Sigmoid colon (tissue), 6 donors: ENCODE measurements at regions not wholly inside any gene's neighbourhood (a gene's known extent, or its start where the extent isn't known, plus 50 kb on each side); places are given as distances from the start of the nearest gene placed in this dataset.

Experiments used
- DNase-seq: peaks from one replicate; pipeline ENCODE4 v3.0.0-alpha.2; 2019
- H3K27ac ChIP-seq, 4 donors: fragments of 200-600 bp; sonication (generic); one replicate each; pipeline ENCODE4 v1.5.1; 2016 to 2019; ENCODE audit warnings: mild to moderate bottlenecking in 1 of 4
- H3K27me3 ChIP-seq, 3 donors: fragments of 200-600 bp; sonication (generic); one replicate each; pipeline ENCODE4 v1.5.1; 2019; ENCODE audit warnings: mild to moderate bottlenecking in 1 of 3
- H3K36me3 ChIP-seq, 4 donors: fragments of 200-600 bp; sonication (generic); one replicate each; pipeline ENCODE4 v1.5.1; 2016 to 2019
- H3K4me1 ChIP-seq, 4 donors: fragments of 200-600 bp; sonication (generic); one replicate each; pipeline ENCODE4 v1.5.1; 2017 to 2019
- H3K4me3 ChIP-seq, 4 donors: fragments of 200-600 bp; sonication (generic); one replicate each; pipeline ENCODE4 v1.5.1; 2017 to 2019; ENCODE audit warnings: mild to moderate bottlenecking in 2 of 4, moderate library complexity in 1 of 4
- H3K9me3 ChIP-seq, 4 donors: fragments of 200-600 bp in 3 of 4; sonication (generic) in 3 of 4; one replicate each; pipeline versions ENCODE4 v1.5.1 to v1.6.1; 2013 to 2019
- EP300 ChIP-seq, 4 donors: sonication (generic); formaldehyde crosslinking; IDR thresholded peaks; one replicate each; pipeline ENCODE4 v1.6.1; 2017; ENCODE audit warnings: antibody characterized with exemption in 4 of 4
- POLR2A ChIP-seq, 2 donors: fragments of 450-650 bp; IDR thresholded peaks; one replicate each; pipeline ENCODE4 v1.6.1; 2016; ENCODE audit warnings: antibody characterized with exemption in 2 of 2, mild to moderate bottlenecking in 2 of 2, moderate library complexity in 2 of 2
- POLR2AphosphoS5 ChIP-seq, 4 donors: sonication (generic); formaldehyde crosslinking; IDR thresholded peaks; one replicate each; pipeline ENCODE4 v1.6.1; 2017; ENCODE audit warnings: antibody characterized with exemption in 4 of 4
- WGBS, 2 donors: extraction: QIAGEN DNeasy Blood & Tissue Kit; methylation state at CpG; one replicate each; pipeline ENCODE4 v1.1.7; 2013; 5-methylcytosine and 5-hydroxymethylcytosine counted together
- intact Hi-C: fragments of 100-400 bp; cut with DNase I; formaldehyde crosslinking; loops from one replicate; pipeline ENCODE4 v1.15.1; 2023
- TF ChIP-seq, protein P1 (sequence below), 4 experiments: fragments of 450-650 bp in 3 of 4; fragments of 200-600 bp in 1 of 4; IDR thresholded peaks; one replicate each; pipeline ENCODE4 v1.5.1; 2016 to 2019; ENCODE audit warnings: antibody characterized with exemption in 4 of 4, mild to moderate bottlenecking in 3 of 4, moderate library complexity in 2 of 4
- donor health status: healthy with polysubstance abuse.
- donor health status: healthy.

- TF ChIP-seq POLR2A (IDR thresholded peaks at IDR 0.05) = no peak
- no peak for TF ChIP-seq POLR2AphosphoS5 (IDR thresholded peaks at IDR 0.05)
- TF ChIP-seq, protein P1, sequence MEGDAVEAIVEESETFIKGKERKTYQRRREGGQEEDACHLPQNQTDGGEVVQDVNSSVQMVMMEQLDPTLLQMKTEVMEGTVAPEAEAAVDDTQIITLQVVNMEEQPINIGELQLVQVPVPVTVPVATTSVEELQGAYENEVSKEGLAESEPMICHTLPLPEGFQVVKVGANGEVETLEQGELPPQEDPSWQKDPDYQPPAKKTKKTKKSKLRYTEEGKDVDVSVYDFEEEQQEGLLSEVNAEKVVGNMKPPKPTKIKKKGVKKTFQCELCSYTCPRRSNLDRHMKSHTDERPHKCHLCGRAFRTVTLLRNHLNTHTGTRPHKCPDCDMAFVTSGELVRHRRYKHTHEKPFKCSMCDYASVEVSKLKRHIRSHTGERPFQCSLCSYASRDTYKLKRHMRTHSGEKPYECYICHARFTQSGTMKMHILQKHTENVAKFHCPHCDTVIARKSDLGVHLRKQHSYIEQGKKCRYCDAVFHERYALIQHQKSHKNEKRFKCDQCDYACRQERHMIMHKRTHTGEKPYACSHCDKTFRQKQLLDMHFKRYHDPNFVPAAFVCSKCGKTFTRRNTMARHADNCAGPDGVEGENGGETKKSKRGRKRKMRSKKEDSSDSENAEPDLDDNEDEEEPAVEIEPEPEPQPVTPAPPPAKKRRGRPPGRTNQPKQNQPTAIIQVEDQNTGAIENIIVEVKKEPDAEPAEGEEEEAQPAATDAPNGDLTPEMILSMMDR (IDR thresholded peaks at IDR 0.05) = no peak
- no peak for TF ChIP-seq EP300 (IDR thresholded peaks at IDR 0.05)
- Histone ChIP-seq H3K4me1 (no peaks in the 10 kb centered on the region), H3K4me3 (no peak overlapping the region), H3K36me3 (no peaks in the 10 kb centered on the region), H3K9me3 (peaks cover 0 to 3% (median 1%) of the 10 kb centered on the region in 4 donors), H3K27ac (no peak overlapping the region), H3K27me3 (no peaks in the 10 kb centered on the region)
- intact Hi-C loops = no loop called here
- DNase-seq = no peak
- WGBS, 2 donors = 61 to 72% methylated on average over 2 of the region's 2 CpGs
These were observed 124.5 kb downstream of the AHR start for GRCh38 chr7:17422966-17423365.

- no peak overlapping the region for H3K4me3 ChIP-seq
- no peaks in the 10 kb centered on the region for H3K4me1 ChIP-seq
- DNase-seq = no peak
- TF ChIP-seq, protein P1 (IDR thresholded peaks at IDR 0.05) = no peak
- TF ChIP-seq POLR2AphosphoS5 (IDR thresholded peaks at IDR 0.05) = no peak
- no peak for TF ChIP-seq EP300 (IDR thresholded peaks at IDR 0.05)
- TF ChIP-seq POLR2A (IDR thresholded peaks at IDR 0.05) = no peak
- H3K27me3 ChIP-seq = no peaks in the 10 kb centered on the region
- H3K27ac ChIP-seq = no peak overlapping the region
- H3K9me3 ChIP-seq = peaks cover 0 to 8% (median 4%) of the 10 kb centered on the region in 4 donors
- no peaks in the 10 kb centered on the region for H3K36me3 ChIP-seq
- intact Hi-C loops = no loop called here
These were observed 129.5 kb downstream of the AHR start for GRCh38 chr7:17427924-17428323.

DNA sequence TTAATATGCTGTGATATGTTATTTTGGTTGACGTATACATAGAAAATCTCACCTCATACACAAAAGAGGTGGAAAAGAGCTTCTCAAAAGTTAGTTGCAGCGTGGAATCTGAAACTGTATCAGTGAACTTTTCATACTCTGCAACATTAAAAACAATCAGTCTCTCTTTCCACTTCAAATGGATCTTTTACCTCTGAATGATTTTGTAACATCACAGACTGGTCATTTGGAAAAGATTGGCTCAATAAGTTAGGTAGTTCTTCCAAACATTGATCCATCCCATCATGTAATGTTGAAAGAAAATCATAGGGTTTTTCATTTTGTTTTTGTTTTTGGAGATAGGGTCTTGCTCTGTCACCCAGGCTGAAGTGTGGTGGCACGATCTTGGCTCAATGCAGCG is 131.1 kb downstream of the AHR start:
- no peak for DNase-seq
- no peak for TF ChIP-seq EP300 (IDR thresholded peaks at IDR 0.05)
- TF ChIP-seq, protein P1 (IDR thresholded peaks at IDR 0.05) = no peak
- no peak for TF ChIP-seq POLR2A (IDR thresholded peaks at IDR 0.05)
- no peak for TF ChIP-seq POLR2AphosphoS5 (IDR thresholded peaks at IDR 0.05)
- 70 to 95% methylated on average over 4 of the region's 4 CpGs for WGBS, 2 donors
- H3K36me3 ChIP-seq = no peaks in the 10 kb centered on the region
- no peak overlapping the region for H3K27ac ChIP-seq
- no peaks in the 10 kb centered on the region for H3K27me3 ChIP-seq
- intact Hi-C loops = no loop called here
- H3K4me3 ChIP-seq = no peak overlapping the region
- H3K4me1 ChIP-seq = no peaks in the 10 kb centered on the region
- H3K9me3 ChIP-seq = peaks cover 0 to 8% (median 4%) of the 10 kb centered on the region in 4 donors

DNA sequence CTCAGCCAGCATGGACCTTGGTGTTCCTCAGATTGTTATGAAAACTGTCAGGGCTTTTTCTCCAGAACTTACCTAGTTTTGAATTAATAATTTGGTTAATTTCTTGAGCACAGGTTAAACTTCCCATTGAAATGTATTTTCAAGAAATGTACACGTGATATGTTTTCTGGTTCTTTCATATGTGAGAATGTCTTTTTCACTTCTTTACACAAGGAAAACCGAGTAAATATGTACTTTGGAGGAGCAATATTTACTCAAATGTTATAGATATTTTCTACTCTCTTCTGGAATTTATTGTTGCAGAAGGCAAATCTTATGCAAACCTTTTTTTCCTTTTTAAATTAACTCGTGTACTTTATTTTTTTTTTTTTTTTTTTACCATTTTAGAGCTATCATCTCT is 134.3 kb downstream of the AHR start:
- 23 to 58% methylated on average over 3 of the region's 3 CpGs for WGBS, 2 donors
- DNase-seq = no peak
- no peak for TF ChIP-seq POLR2AphosphoS5 (IDR thresholded peaks at IDR 0.05)
- Histone ChIP-seq H3K27ac (no peak overlapping the region), H3K36me3 (no peaks in the 10 kb centered on the region), H3K27me3 (no peaks in the 10 kb centered on the region), H3K9me3 (peaks cover 0 to 7% (median 3%) of the 10 kb centered on the region in 4 donors), H3K4me3 (no peak overlapping the region), H3K4me1 (no peaks in the 10 kb centered on the region)
- intact Hi-C loops = no loop called here

GRCh38 chr7:17434191-17434590 is 135.7 kb downstream of the AHR start:
- WGBS, 2 donors = 90 to 91% methylated on average over 3 of the region's 3 CpGs
- Histone ChIP-seq H3K4me3 (no peak overlapping the region), H3K4me1 (no peaks in the 10 kb centered on the region), H3K36me3 (no peaks in the 10 kb centered on the region), H3K27me3 (no peaks in the 10 kb centered on the region), H3K27ac (no peak overlapping the region), H3K9me3 (no peaks in the 10 kb centered on the region)
- no peak for TF ChIP-seq POLR2AphosphoS5 (IDR thresholded peaks at IDR 0.05)
- TF ChIP-seq POLR2A (IDR thresholded peaks at IDR 0.05) = no peak
- TF ChIP-seq, protein P1 (IDR thresholded peaks at IDR 0.05) = no peak
- TF ChIP-seq EP300 (IDR thresholded peaks at IDR 0.05) = no peak
- no peak for DNase-seq
- intact Hi-C loops = no loop called here
